Ascending aorta (tissue), 2 donors: ENCODE measurements at regions not wholly inside any gene's neighbourhood (a gene's known extent, or its start where the extent isn't known, plus 50 kb on each side); places are given as distances from the start of the nearest gene placed in this dataset.

Source experiments
- DNase-seq, 2 donors: peaks; one replicate each; pipeline ENCODE4 v3.0.0-alpha.2; 2019; ENCODE audit warnings: low spot score in 2 of 2
- H3K27ac ChIP-seq, 2 donors: fragments of 200-600 bp; sonication (generic); one replicate each; pipeline ENCODE4 v1.5.1; 2016 to 2017; ENCODE audit warnings: mild to moderate bottlenecking in 1 of 2
- H3K27me3 ChIP-seq: fragments of 200-600 bp; sonication (generic); one replicate; pipeline ENCODE4 v1.5.1; 2017
- H3K36me3 ChIP-seq, 2 donors: fragments of 200-600 bp; sonication (generic); one replicate each; pipeline ENCODE4 v1.5.1; 2016
- H3K4me1 ChIP-seq, 2 donors: fragments of 200-600 bp; sonication (generic); one replicate each; pipeline ENCODE4 v1.5.1; 2016 to 2017; ENCODE audit warnings: mild to moderate bottlenecking in 1 of 2
- H3K4me3 ChIP-seq, 2 donors: fragments of 200-600 bp; sonication (generic); one replicate each; pipeline ENCODE4 v1.5.1; 2016 to 2017; ENCODE audit warnings: mild to moderate bottlenecking in 1 of 2
- H3K9me3 ChIP-seq, 2 donors: fragments of 200-600 bp; sonication (generic); one replicate each; pipeline ENCODE4 v1.5.1; 2016
- intact Hi-C: fragments of 100-400 bp; cut with DNase I; formaldehyde crosslinking; loops from one replicate; pipeline ENCODE4 v1.15.1; 2023
- TF ChIP-seq, protein P1 (sequence below), 3 experiments: fragments of 200-600 bp in 2 of 3; fragments of 450-650 bp in 1 of 3; sonication (generic) in 2 of 3; IDR thresholded peaks; one replicate each; pipeline ENCODE4 v1.5.1; 2016 to 2019; ENCODE audit warnings: antibody characterized with exemption in 3 of 3, mild to moderate bottlenecking in 1 of 3, moderate library complexity in 1 of 3

DNA sequence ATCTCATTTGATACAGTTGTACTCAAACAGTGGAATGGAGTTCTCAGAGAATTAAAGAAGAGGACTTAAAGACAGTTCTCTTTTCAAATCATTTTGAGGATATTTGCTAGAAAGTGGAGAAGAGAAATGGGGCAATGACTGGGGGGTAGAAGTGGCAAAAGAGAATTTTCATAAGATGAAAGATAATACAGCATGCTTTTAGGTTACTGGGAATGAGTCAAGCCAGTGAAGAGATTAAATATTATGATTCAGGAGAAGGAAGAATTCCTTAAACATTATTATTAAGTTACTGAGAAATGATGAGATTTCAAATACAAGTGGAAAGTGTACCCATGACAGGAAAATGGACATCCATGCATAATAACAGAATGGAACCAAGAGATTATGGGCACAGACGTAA lies 219.0 kb upstream of the DKK2 start:
- Histone ChIP-seq H3K27ac (no peak overlapping the region), H3K4me1 (no peaks in the 10 kb centered on the region), H3K36me3 (no peaks in the 10 kb centered on the region), H3K4me3 (no peak overlapping the region), H3K9me3 (no peaks in the 10 kb centered on the region), H3K27me3 (no peaks in the 10 kb centered on the region)
- TF ChIP-seq, protein P1, sequence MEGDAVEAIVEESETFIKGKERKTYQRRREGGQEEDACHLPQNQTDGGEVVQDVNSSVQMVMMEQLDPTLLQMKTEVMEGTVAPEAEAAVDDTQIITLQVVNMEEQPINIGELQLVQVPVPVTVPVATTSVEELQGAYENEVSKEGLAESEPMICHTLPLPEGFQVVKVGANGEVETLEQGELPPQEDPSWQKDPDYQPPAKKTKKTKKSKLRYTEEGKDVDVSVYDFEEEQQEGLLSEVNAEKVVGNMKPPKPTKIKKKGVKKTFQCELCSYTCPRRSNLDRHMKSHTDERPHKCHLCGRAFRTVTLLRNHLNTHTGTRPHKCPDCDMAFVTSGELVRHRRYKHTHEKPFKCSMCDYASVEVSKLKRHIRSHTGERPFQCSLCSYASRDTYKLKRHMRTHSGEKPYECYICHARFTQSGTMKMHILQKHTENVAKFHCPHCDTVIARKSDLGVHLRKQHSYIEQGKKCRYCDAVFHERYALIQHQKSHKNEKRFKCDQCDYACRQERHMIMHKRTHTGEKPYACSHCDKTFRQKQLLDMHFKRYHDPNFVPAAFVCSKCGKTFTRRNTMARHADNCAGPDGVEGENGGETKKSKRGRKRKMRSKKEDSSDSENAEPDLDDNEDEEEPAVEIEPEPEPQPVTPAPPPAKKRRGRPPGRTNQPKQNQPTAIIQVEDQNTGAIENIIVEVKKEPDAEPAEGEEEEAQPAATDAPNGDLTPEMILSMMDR (IDR thresholded peaks at IDR 0.05) = no peak
- intact Hi-C loops = no loop called here
- no peak for DNase-seq

DNA sequence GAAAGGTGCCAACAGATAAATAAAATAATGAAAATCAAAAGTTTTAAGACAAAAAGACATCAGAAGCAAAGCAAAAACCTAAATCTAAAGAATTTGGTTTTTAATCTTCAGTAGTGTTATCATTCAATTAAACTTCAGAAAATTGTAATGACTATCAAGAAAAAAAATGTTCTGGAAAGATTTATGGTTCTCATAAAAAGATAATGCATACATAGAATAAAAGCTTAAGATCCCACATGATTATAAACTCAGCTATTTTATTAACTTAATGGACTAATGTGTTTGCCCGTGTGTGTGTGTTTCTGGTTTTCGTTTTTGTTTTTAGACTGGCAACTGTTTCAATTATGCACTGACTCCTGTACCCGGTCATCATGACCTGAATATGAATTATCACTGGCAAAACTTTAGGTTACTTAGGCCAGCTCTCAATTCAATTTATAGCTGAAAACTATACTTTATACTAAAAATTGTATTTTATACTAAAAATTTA lies 217.5 kb upstream of the DKK2 start:
- Histone ChIP-seq H3K4me1 (no peaks in the 10 kb centered on the region), H3K27me3 (no peaks in the 10 kb centered on the region), H3K9me3 (no peaks in the 10 kb centered on the region), H3K4me3 (no peak overlapping the region), H3K36me3 (no peaks in the 10 kb centered on the region), H3K27ac (no peak overlapping the region)
- intact Hi-C loops = no loop called here
- no peak for DNase-seq
- TF ChIP-seq, protein P1 (IDR thresholded peaks at IDR 0.05) = no peak

DNA sequence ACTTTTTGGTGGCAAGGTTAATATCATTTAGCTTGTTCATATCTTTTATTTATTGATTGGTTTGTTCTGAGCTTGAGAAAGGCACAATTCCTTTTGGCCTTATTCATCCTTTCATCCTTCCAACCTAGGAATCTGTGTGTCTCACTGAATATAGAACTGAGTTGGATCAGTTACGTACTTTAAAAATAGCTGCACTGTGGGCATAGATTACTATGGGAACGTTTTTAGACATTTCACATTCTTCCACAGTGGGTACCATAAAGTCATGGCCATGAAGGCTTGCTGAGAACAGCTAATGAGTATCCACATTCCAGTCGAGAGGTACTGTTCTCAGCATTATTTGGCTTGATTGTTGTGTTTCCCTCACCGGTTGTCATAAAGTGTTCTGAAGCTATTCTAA lies 217.0 kb upstream of the DKK2 start:
- intact Hi-C loops = no loop called here
- Histone ChIP-seq H3K4me1 (no peaks in the 10 kb centered on the region), H3K27ac (no peak overlapping the region), H3K4me3 (no peak overlapping the region), H3K36me3 (no peaks in the 10 kb centered on the region), H3K9me3 (no peaks in the 10 kb centered on the region), H3K27me3 (no peaks in the 10 kb centered on the region)
- TF ChIP-seq, protein P1 (IDR thresholded peaks at IDR 0.05) = no peak
- no peak for DNase-seq

DNA sequence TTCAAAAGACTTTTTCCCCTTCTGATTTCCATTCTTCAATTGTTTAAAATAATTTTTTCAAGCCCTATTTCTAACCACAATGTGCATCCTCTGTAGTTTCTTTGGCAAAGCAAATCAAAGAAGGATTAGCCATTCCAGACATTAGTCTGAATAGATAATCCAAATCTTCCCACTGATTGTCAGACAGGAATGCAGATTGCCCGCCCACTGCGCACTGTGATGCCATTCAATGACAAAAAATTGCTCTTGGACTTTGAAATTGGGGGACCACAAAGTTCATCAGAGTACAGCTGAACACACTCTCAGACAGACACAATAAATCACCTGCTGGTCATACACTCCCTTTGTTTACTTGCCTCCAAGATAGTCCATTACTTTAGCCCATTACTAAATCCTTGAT lies 216.5 kb upstream of the DKK2 start:
- no peaks in the 10 kb centered on the region for H3K9me3 ChIP-seq
- no peak overlapping the region for H3K27ac ChIP-seq
- no peaks in the 10 kb centered on the region for H3K36me3 ChIP-seq
- H3K27me3 ChIP-seq = no peaks in the 10 kb centered on the region
- no peaks in the 10 kb centered on the region for H3K4me1 ChIP-seq
- H3K4me3 ChIP-seq = no peak overlapping the region
- intact Hi-C loops = no loop called here
- TF ChIP-seq, protein P1 (IDR thresholded peaks at IDR 0.05) = no peak
- DNase-seq = no peak

DNA sequence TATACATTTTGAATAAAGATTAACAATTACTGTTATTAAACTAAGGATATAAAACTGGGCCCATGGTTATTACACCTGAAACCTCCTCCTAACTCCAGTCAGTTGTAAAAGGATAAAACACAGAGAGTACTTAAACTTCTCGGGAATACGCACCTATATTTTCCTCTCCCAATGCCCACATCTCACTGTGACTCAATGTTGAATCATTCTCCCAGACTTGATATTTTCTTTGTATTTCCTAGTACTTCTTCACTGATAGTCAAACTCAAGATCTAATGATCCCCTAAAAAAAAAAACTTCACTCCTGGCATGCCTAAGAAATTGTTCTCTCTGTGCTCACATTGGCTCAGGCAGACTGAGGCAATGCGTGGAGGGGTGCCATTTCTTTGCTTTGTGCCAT lies 212.5 kb upstream of the DKK2 start:
- H3K27me3 ChIP-seq = no peaks in the 10 kb centered on the region
- no peak overlapping the region for H3K4me3 ChIP-seq
- TF ChIP-seq, protein P1 (IDR thresholded peaks at IDR 0.05) = no peak
- no peak for DNase-seq
- H3K9me3 ChIP-seq = no peaks in the 10 kb centered on the region
- H3K36me3 ChIP-seq = no peaks in the 10 kb centered on the region
- H3K27ac ChIP-seq = no peak overlapping the region
- intact Hi-C loops = no loop called here
- H3K4me1 ChIP-seq = no peaks in the 10 kb centered on the region

DNA sequence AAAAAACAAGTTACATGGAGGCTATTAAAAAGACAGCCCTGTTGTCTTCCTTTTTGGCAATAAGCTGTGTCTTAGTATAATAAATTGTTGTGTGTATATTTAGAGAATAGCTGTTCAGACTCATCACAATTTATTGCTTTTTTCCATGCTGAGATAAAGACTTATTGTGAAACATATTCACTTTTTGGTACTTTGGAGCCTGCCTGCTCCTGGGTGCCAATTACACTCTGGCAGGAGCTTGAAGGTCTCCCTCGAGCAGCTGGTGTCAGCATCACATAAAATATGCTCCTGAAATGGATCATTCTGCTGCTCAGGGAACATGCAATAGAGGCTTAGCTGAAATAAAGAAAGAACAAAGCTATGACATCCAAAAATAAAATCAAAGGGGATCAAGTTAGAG lies 211.6 kb upstream of the DKK2 start:
- TF ChIP-seq, protein P1 (IDR thresholded peaks at IDR 0.05) = no peak
- no peaks in the 10 kb centered on the region for H3K9me3 ChIP-seq
- H3K27me3 ChIP-seq = no peaks in the 10 kb centered on the region
- no peak for DNase-seq
- no peaks in the 10 kb centered on the region for H3K4me1 ChIP-seq
- no peak overlapping the region for H3K27ac ChIP-seq
- intact Hi-C loops = no loop called here
- H3K4me3 ChIP-seq = no peak overlapping the region
- H3K36me3 ChIP-seq = no peaks in the 10 kb centered on the region
